ENCODE measurements at regions not wholly inside any gene's neighbourhood (a gene's known extent, or its start where the extent isn't known, plus 50 kb on each side); places are given as distances from the start of the nearest gene placed in this dataset.

GRCh38 chr9:80020530-80020929 is 448.8 kb downstream of the TLE4 start:
- TF ChIP-seq, protein P1, sequence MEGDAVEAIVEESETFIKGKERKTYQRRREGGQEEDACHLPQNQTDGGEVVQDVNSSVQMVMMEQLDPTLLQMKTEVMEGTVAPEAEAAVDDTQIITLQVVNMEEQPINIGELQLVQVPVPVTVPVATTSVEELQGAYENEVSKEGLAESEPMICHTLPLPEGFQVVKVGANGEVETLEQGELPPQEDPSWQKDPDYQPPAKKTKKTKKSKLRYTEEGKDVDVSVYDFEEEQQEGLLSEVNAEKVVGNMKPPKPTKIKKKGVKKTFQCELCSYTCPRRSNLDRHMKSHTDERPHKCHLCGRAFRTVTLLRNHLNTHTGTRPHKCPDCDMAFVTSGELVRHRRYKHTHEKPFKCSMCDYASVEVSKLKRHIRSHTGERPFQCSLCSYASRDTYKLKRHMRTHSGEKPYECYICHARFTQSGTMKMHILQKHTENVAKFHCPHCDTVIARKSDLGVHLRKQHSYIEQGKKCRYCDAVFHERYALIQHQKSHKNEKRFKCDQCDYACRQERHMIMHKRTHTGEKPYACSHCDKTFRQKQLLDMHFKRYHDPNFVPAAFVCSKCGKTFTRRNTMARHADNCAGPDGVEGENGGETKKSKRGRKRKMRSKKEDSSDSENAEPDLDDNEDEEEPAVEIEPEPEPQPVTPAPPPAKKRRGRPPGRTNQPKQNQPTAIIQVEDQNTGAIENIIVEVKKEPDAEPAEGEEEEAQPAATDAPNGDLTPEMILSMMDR (IDR thresholded peaks at IDR 0.05): no peak
- TF ChIP-seq POLR2AphosphoS5 (IDR thresholded peaks at IDR 0.05; ENCODE audit: insufficient read depth in 1 of 2, low read depth in 1 of 2): no peak
- no peak for TF ChIP-seq POLR2A (IDR thresholded peaks at IDR 0.05)

All from vagina (tissue), 2 donors.